Nephron (organoid): ENCODE measurements at regions not wholly inside any gene's neighbourhood (a gene's known extent, or its start where the extent isn't known, plus 50 kb on each side); places are given as distances from the start of the nearest gene placed in this dataset.

Experiments used
- H3K27ac Mint-ChIP-seq, 3 experiments: 2 replicates each; pipeline ENCODE4 v1.8.0; 2020; ENCODE audit warnings: mixed read lengths in 3 of 3, mild to moderate bottlenecking in 2 of 3, moderate library complexity in 1 of 3
- H3K27me3 Mint-ChIP-seq: 2 replicates; pipeline ENCODE4 v1.8.0; 2021; ENCODE audit warnings: low read depth, mild to moderate bottlenecking, moderate library complexity, mixed read lengths
- H3K36me3 Mint-ChIP-seq: 2 replicates; pipeline ENCODE4 v1.8.0; 2020; ENCODE audit warnings: low read depth, mixed read lengths
- H3K4me1 Mint-ChIP-seq: 2 replicates; pipeline ENCODE4 v1.8.0; 2020; ENCODE audit warnings: mixed read lengths
- H3K4me3 Mint-ChIP-seq, 3 experiments: 2 replicates each; pipeline ENCODE4 v1.8.0; 2020; ENCODE audit warnings: mild to moderate bottlenecking in 3 of 3, mixed read lengths in 3 of 3, moderate library complexity in 2 of 3
- H3K9me3 Mint-ChIP-seq: 2 replicates; pipeline ENCODE4 v1.8.0; 2020; ENCODE audit warnings: mixed read lengths
- CTCF ChIP-seq, 3 experiments: fragments of 200-600 bp; sonication (generic); IDR thresholded peaks; one replicate each; pipeline ENCODE4 v1.5.0; 2021; ENCODE audit warnings: antibody characterized with exemption in 3 of 3; ENCODE audit not compliant: unreplicated experiment in 3 of 3

GRCh38 chr18:78583739-78584458 is 395.7 kb upstream of the SALL3 start:
- no peak for TF ChIP-seq CTCF (IDR thresholded peaks at IDR 0.05; ENCODE audit: unreplicated experiment in 3 of 3)
- Mint-ChIP-seq H3K9me3 (no peaks in the 10 kb centered on the region), H3K4me1 (peaks cover 13% of the 10 kb centered on the region), H3K27ac (no peak overlapping the region), H3K27me3 (peaks cover 17% of the 10 kb centered on the region), H3K36me3 (no peaks in the 10 kb centered on the region), H3K4me3 (no peak overlapping the region)

GRCh38 chr18:78584459-78585022 is 395.1 kb upstream of the SALL3 start:
- H3K36me3 Mint-ChIP-seq = no peaks in the 10 kb centered on the region
- TF ChIP-seq CTCF (IDR thresholded peaks at IDR 0.05; ENCODE audit: unreplicated experiment in 3 of 3) = no peak
- H3K4me1 Mint-ChIP-seq = peaks cover 13% of the 10 kb centered on the region
- H3K27ac Mint-ChIP-seq = no peak overlapping the region
- H3K27me3 Mint-ChIP-seq = peaks cover 15% of the 10 kb centered on the region
- no peak overlapping the region for H3K4me3 Mint-ChIP-seq
- H3K9me3 Mint-ChIP-seq = no peaks in the 10 kb centered on the region

GRCh38 chr18:78586586-78586985 is 393.0 kb upstream of the SALL3 start:
- Mint-ChIP-seq H3K27ac (no peak overlapping the region), H3K36me3 (no peaks in the 10 kb centered on the region), H3K27me3 (peaks cover 8% of the 10 kb centered on the region), H3K9me3 (no peaks in the 10 kb centered on the region), H3K4me3 (no peak overlapping the region), H3K4me1 (peaks cover 13% of the 10 kb centered on the region)
- no peak for TF ChIP-seq CTCF (IDR thresholded peaks at IDR 0.05; ENCODE audit: unreplicated experiment in 3 of 3)

GRCh38 chr18:78587096-78587495 is 392.5 kb upstream of the SALL3 start:
- TF ChIP-seq CTCF (IDR thresholded peaks at IDR 0.05; ENCODE audit: unreplicated experiment in 3 of 3) = no peak
- no peak overlapping the region for H3K4me3 Mint-ChIP-seq
- H3K4me1 Mint-ChIP-seq = peaks cover 13% of the 10 kb centered on the region
- peaks cover 3% of the 10 kb centered on the region for H3K9me3 Mint-ChIP-seq
- H3K36me3 Mint-ChIP-seq = no peaks in the 10 kb centered on the region
- no peak overlapping the region for H3K27ac Mint-ChIP-seq
- peaks cover 8% of the 10 kb centered on the region for H3K27me3 Mint-ChIP-seq

- H3K4me3 Mint-ChIP-seq = no peak overlapping the region
- TF ChIP-seq CTCF (IDR thresholded peaks at IDR 0.05; ENCODE audit: unreplicated experiment in 3 of 3) = no peak
- H3K36me3 Mint-ChIP-seq = no peaks in the 10 kb centered on the region
- H3K27ac Mint-ChIP-seq = no peak overlapping the region
- peaks cover 13% of the 10 kb centered on the region for H3K4me1 Mint-ChIP-seq
- peaks cover 4% of the 10 kb centered on the region for H3K9me3 Mint-ChIP-seq
- H3K27me3 Mint-ChIP-seq = peaks cover 5% of the 10 kb centered on the region
Observed at GRCh38 chr18:78587626-78588600, 391.7 kb upstream of the SALL3 start.
